SK-N-SH (cell line): ENCODE measurements at regions not wholly inside any gene's neighbourhood (a gene's known extent, or its start where the extent isn't known, plus 50 kb on each side); places are given as distances from the start of the nearest gene placed in this dataset.

Source experiments
- CHD2 ChIP-seq: fragments of 150-350 bp; IDR thresholded peaks from 2 replicates; pipeline ENCODE4 v1.6.1; 2018; ENCODE audit warnings: low read length; ENCODE audit not compliant: partially characterized antibody
- MXI1 ChIP-seq: IDR thresholded peaks from 2 replicates; pipeline ENCODE4 v1.6.1; 2012; ENCODE audit warnings: mild to moderate bottlenecking, low read depth, low read length, improper control_type of control experiment
- POLR2AphosphoS5 ChIP-seq: IDR thresholded peaks from 2 replicates; pipeline ENCODE4 v1.6.1; 2012; ENCODE audit warnings: low read depth, low read length
- RAD21 ChIP-seq: IDR thresholded peaks from 2 replicates; pipeline ENCODE4 v1.6.1; 2012; ENCODE audit warnings: mild to moderate bottlenecking, low read length
- YY1 ChIP-seq: IDR thresholded peaks from 2 replicates; pipeline ENCODE4 v1.4.0; 2012; ENCODE audit warnings: low read depth, mild to moderate bottlenecking
- TF ChIP-seq, protein P1 (sequence below): fragments of 200-600 bp; sonication (generic); IDR thresholded peaks from 2 replicates; pipeline ENCODE4 v1.6.1; 2017; ENCODE audit warnings: antibody characterized with exemption, mild to moderate bottlenecking, moderate library complexity

DNA sequence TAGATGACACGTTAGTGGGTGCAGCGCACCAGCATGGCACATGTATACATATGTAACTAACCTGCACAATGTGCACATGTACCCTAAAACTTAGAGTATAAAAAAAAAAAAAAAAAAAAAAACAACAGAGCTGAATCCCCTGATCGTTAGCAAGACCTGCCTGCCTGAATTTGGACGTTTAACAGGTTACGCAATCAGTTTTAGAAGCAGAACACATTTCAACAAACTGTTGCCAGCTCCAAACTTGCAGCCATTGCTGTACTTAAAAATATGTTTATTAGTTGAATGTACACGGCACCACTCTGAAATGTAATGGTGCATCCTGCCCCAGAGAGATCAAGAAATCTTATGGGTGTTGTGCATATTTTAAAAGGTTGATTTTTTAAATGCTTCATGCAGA is 680.0 kb downstream of the TLE4 start:
- TF ChIP-seq RAD21 = no peak
- TF ChIP-seq, protein P1, sequence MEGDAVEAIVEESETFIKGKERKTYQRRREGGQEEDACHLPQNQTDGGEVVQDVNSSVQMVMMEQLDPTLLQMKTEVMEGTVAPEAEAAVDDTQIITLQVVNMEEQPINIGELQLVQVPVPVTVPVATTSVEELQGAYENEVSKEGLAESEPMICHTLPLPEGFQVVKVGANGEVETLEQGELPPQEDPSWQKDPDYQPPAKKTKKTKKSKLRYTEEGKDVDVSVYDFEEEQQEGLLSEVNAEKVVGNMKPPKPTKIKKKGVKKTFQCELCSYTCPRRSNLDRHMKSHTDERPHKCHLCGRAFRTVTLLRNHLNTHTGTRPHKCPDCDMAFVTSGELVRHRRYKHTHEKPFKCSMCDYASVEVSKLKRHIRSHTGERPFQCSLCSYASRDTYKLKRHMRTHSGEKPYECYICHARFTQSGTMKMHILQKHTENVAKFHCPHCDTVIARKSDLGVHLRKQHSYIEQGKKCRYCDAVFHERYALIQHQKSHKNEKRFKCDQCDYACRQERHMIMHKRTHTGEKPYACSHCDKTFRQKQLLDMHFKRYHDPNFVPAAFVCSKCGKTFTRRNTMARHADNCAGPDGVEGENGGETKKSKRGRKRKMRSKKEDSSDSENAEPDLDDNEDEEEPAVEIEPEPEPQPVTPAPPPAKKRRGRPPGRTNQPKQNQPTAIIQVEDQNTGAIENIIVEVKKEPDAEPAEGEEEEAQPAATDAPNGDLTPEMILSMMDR = no peak
- no peak for TF ChIP-seq YY1
- TF ChIP-seq MXI1 = no peak
- TF ChIP-seq POLR2AphosphoS5 = no peak
- TF ChIP-seq CHD2 = no peak
